ENCODE measurements at regions not wholly inside any gene's neighbourhood (a gene's known extent, or its start where the extent isn't known, plus 50 kb on each side); places are given as distances from the start of the nearest gene placed in this dataset.

DNA sequence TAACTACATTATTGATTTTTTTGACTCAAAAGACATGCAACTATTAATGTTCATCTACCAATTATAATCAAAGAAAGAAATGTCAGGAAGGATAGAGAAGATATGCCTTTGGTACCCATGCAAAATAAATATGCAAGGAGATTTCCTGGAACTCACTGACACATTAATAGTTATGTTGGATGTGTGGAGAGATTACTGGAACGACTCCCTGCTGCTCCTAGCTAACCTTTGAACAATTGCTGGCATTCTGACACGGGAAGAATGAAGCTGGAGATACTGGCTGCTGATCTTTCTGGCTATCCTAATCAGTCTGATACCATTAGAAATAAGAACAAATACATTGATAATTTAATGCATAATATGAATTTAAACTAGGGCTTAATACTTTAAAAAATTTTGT, 507.9 kb upstream of the NRG3 start:
- H3K27me3 ChIP-seq (ENCODE audit: insufficient read depth, low read length), result no peaks in the 10 kb centered on the region
- H3F3A ChIP-seq (ENCODE audit: insufficient read depth, low read length), result no peaks in the 10 kb centered on the region
- H3K4me2 ChIP-seq (ENCODE audit: low read length), result no peak overlapping the region
- no peaks in the 10 kb centered on the region for H3K9me3 ChIP-seq (ENCODE audit: low read length)
- no peak overlapping the region for H3K4me3 ChIP-seq (ENCODE audit: low read depth, low read length, poor library complexity, severe bottlenecking)
- no peak overlapping the region for H2AFZ ChIP-seq (ENCODE audit: low read length)
- H3K27ac ChIP-seq (ENCODE audit: low read depth, low read length, poor library complexity, severe bottlenecking), result no peak overlapping the region
- no peak overlapping the region for H3K9ac ChIP-seq (ENCODE audit: low read length)
- H3K9me2 ChIP-seq (ENCODE audit: low read depth, low read length), result no peaks in the 10 kb centered on the region
- TF ChIP-seq, protein P1, sequence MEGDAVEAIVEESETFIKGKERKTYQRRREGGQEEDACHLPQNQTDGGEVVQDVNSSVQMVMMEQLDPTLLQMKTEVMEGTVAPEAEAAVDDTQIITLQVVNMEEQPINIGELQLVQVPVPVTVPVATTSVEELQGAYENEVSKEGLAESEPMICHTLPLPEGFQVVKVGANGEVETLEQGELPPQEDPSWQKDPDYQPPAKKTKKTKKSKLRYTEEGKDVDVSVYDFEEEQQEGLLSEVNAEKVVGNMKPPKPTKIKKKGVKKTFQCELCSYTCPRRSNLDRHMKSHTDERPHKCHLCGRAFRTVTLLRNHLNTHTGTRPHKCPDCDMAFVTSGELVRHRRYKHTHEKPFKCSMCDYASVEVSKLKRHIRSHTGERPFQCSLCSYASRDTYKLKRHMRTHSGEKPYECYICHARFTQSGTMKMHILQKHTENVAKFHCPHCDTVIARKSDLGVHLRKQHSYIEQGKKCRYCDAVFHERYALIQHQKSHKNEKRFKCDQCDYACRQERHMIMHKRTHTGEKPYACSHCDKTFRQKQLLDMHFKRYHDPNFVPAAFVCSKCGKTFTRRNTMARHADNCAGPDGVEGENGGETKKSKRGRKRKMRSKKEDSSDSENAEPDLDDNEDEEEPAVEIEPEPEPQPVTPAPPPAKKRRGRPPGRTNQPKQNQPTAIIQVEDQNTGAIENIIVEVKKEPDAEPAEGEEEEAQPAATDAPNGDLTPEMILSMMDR (IDR thresholded peaks at IDR 0.05; ENCODE audit: low read length), result no peak
- no peak for TF ChIP-seq EZH2 (IDR thresholded peaks at IDR 0.05; ENCODE audit: borderline replicate concordance, low read length)
- H3K79me2 ChIP-seq (ENCODE audit: insufficient read depth, low read length), result no peaks in the 10 kb centered on the region
- H3K4me1 ChIP-seq (ENCODE audit: insufficient read depth, low read length, severe bottlenecking), result no peaks in the 10 kb centered on the region
- H4K20me1 ChIP-seq (ENCODE audit: insufficient read depth, low read length), result no peaks in the 10 kb centered on the region
- no peaks in the 10 kb centered on the region for H3K36me3 ChIP-seq (ENCODE audit: insufficient read depth, low read length)

DNA sequence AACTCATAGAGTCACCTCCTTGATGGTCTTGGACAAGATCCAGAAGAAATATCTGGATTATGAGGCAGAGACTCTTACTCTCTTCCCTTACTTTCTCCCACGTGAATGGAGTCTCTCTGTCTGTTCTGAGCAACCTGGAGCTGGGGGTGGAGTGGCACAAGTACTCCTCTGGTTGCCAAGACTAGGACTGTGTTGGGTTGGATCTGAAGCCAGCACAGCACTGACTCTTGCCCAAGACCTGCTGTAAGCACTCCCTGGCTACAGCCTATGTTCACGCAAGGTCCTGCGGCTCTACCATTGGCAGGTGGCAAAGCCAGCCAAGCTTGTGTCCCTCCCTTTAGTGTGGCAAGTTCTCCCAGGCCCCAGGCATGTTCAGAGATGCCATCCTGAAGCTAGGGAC, 488.2 kb upstream of the NRG3 start:
- Histone ChIP-seq H3K9me3 (ENCODE audit: low read length) (no peaks in the 10 kb centered on the region), H3K9ac (ENCODE audit: low read length) (no peak overlapping the region), H3K4me1 (ENCODE audit: insufficient read depth, low read length, severe bottlenecking) (no peaks in the 10 kb centered on the region), H3K9me2 (ENCODE audit: low read depth, low read length) (no peaks in the 10 kb centered on the region), H4K20me1 (ENCODE audit: insufficient read depth, low read length) (no peaks in the 10 kb centered on the region), H3K4me3 (ENCODE audit: low read depth, low read length, poor library complexity, severe bottlenecking) (no peak overlapping the region), H3K36me3 (ENCODE audit: insufficient read depth, low read length) (no peaks in the 10 kb centered on the region), H3K79me2 (ENCODE audit: insufficient read depth, low read length) (no peaks in the 10 kb centered on the region), H3K27me3 (ENCODE audit: insufficient read depth, low read length) (no peaks in the 10 kb centered on the region), H2AFZ (ENCODE audit: low read length) (no peak overlapping the region), H3K27ac (ENCODE audit: low read depth, low read length, poor library complexity, severe bottlenecking) (no peak overlapping the region), H3K4me2 (ENCODE audit: low read length) (no peak overlapping the region), H3F3A (ENCODE audit: insufficient read depth, low read length) (no peaks in the 10 kb centered on the region)
- TF ChIP-seq, protein P1 (IDR thresholded peaks at IDR 0.05; ENCODE audit: low read length), result no peak
- no peak for TF ChIP-seq EZH2 (IDR thresholded peaks at IDR 0.05; ENCODE audit: borderline replicate concordance, low read length)

DNA sequence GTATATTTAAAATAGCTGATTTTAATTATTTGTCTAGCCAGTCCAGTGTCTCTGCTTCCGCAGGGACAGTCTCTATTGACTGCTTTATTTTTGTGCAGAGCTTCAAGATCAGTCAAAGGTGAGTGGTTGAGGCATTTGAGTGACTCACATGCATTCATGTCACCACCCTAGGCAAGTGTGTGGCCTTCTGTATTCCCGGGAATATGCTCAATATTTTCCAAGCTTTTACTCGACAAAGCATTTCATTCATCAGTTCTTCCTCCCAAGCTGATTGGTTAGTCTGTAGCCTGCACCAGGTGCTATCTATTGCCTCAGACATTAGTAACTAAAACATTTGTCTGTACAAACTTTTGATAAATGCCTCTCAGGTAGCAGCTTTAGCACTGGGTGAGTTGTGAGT, 471.5 kb upstream of the NRG3 start:
- Histone ChIP-seq H3K27me3 (ENCODE audit: insufficient read depth, low read length) (no peaks in the 10 kb centered on the region), H3K4me2 (ENCODE audit: low read length) (no peak overlapping the region)

More for the DNA sequence above, 471.5 kb upstream of the NRG3 start:
- no peak overlapping the region for H2AFZ ChIP-seq (ENCODE audit: low read length)
- no peaks in the 10 kb centered on the region for H3F3A ChIP-seq (ENCODE audit: insufficient read depth, low read length)
- H3K9me3 ChIP-seq (ENCODE audit: low read length), result no peaks in the 10 kb centered on the region
- H3K4me3 ChIP-seq (ENCODE audit: low read depth, low read length, poor library complexity, severe bottlenecking), result no peak overlapping the region
- no peaks in the 10 kb centered on the region for H4K20me1 ChIP-seq (ENCODE audit: insufficient read depth, low read length)
- TF ChIP-seq, protein P1 (IDR thresholded peaks at IDR 0.05; ENCODE audit: low read length), result no peak
- no peak for TF ChIP-seq EZH2 (IDR thresholded peaks at IDR 0.05; ENCODE audit: borderline replicate concordance, low read length)
- no peaks in the 10 kb centered on the region for H3K4me1 ChIP-seq (ENCODE audit: insufficient read depth, low read length, severe bottlenecking)
- no peaks in the 10 kb centered on the region for H3K79me2 ChIP-seq (ENCODE audit: insufficient read depth, low read length)
- H3K9me2 ChIP-seq (ENCODE audit: low read depth, low read length), result no peaks in the 10 kb centered on the region
- H3K9ac ChIP-seq (ENCODE audit: low read length), result no peak overlapping the region
- no peak overlapping the region for H3K27ac ChIP-seq (ENCODE audit: low read depth, low read length, poor library complexity, severe bottlenecking)
- no peaks in the 10 kb centered on the region for H3K36me3 ChIP-seq (ENCODE audit: insufficient read depth, low read length)
